Osteocyte (in vitro differentiated cells): ENCODE measurements at regions not wholly inside any gene's neighbourhood (a gene's known extent, or its start where the extent isn't known, plus 50 kb on each side); places are given as distances from the start of the nearest gene placed in this dataset.

Experiments
- DNase-seq: peaks from one replicate; pipeline ENCODE4 v3.0.0; 2021; ENCODE audit warnings: mixed read lengths; ENCODE audit not compliant: unreplicated experiment; ENCODE audit errors: extremely low spot score
- H3K27ac Mint-ChIP-seq: one replicate; pipeline ENCODE4 v1.8.0; 2021; ENCODE audit warnings: mild to moderate bottlenecking, mixed read lengths; ENCODE audit not compliant: unreplicated experiment
- H3K27me3 Mint-ChIP-seq: one replicate; pipeline ENCODE4 v1.8.0; 2021; ENCODE audit warnings: mixed read lengths; ENCODE audit not compliant: unreplicated experiment
- H3K36me3 Mint-ChIP-seq: one replicate; pipeline ENCODE4 v1.8.0; 2021; ENCODE audit warnings: mixed read lengths; ENCODE audit not compliant: unreplicated experiment
- H3K4me1 Mint-ChIP-seq: one replicate; pipeline ENCODE4 v1.8.0; 2021; ENCODE audit warnings: mixed read lengths; ENCODE audit not compliant: unreplicated experiment
- H3K4me3 Mint-ChIP-seq: one replicate; pipeline ENCODE4 v1.8.0; 2021; ENCODE audit warnings: mild to moderate bottlenecking, moderate library complexity, mixed read lengths; ENCODE audit not compliant: unreplicated experiment
- H3K9me3 Mint-ChIP-seq: one replicate; pipeline ENCODE4 v1.8.0; 2021; ENCODE audit warnings: mixed read lengths; ENCODE audit not compliant: unreplicated experiment
- TF ChIP-seq, protein P1 (sequence below): fragments of 200-600 bp; sonication (generic); IDR thresholded peaks from 2 replicates; pipeline ENCODE4 v1.5.0; 2021; ENCODE audit warnings: antibody characterized with exemption, mild to moderate bottlenecking, moderate library complexity

DNA sequence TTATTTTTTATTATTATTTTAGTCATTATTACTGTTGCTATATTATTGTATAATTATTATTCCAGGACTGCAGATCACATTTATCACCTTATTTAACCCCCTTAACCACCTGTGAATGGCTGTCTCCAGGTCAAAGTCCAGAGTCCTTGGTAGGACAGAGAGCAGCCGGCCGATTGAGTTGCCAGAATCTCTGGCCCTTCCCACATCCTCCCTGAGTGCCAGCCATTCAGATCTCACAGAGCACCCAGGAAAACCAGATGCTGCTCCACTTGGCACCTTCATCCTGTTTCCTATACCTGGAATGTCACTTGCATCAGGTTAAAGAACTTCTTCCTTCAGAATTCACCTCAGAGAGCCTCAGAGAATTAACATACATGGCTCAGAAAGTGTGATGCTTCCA lies 101.1 kb downstream of the ELAPOR2 start:
- DNase-seq = no peak
- TF ChIP-seq, protein P1, sequence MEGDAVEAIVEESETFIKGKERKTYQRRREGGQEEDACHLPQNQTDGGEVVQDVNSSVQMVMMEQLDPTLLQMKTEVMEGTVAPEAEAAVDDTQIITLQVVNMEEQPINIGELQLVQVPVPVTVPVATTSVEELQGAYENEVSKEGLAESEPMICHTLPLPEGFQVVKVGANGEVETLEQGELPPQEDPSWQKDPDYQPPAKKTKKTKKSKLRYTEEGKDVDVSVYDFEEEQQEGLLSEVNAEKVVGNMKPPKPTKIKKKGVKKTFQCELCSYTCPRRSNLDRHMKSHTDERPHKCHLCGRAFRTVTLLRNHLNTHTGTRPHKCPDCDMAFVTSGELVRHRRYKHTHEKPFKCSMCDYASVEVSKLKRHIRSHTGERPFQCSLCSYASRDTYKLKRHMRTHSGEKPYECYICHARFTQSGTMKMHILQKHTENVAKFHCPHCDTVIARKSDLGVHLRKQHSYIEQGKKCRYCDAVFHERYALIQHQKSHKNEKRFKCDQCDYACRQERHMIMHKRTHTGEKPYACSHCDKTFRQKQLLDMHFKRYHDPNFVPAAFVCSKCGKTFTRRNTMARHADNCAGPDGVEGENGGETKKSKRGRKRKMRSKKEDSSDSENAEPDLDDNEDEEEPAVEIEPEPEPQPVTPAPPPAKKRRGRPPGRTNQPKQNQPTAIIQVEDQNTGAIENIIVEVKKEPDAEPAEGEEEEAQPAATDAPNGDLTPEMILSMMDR = no peak
- H3K27me3 Mint-ChIP-seq = no peaks in the 10 kb centered on the region
- peaks cover 4% of the 10 kb centered on the region for H3K36me3 Mint-ChIP-seq
- peaks cover 13% of the 10 kb centered on the region for H3K4me1 Mint-ChIP-seq
- H3K9me3 Mint-ChIP-seq = peaks cover 10% of the 10 kb centered on the region
- H3K27ac Mint-ChIP-seq = no peak overlapping the region
- H3K4me3 Mint-ChIP-seq = no peak overlapping the region

DNA sequence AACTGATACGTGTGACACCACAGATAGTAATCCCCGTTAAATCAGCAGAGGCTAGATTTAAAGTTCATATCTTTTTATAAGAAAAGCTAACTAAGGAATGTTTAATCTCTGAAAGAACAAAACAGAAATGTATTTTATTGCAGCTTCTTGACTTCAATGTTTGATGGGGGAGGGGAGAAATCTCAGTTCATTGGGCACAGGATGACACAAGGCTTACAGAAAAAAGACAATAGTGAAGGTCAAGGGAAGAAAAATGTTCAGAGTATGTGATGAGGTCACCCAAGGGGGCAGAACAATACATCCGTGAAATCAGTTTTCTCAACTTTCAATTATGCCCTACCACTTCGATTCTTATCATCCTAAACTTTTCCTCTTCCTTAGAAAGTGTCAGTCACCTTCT lies 102.9 kb downstream of the ELAPOR2 start:
- Mint-ChIP-seq H3K9me3 (peaks cover 10% of the 10 kb centered on the region), H3K27ac (no peak overlapping the region), H3K4me3 (no peak overlapping the region), H3K36me3 (peaks cover 4% of the 10 kb centered on the region), H3K4me1 (peaks cover 11% of the 10 kb centered on the region), H3K27me3 (no peaks in the 10 kb centered on the region)
- TF ChIP-seq, protein P1 = no peak
- no peak for DNase-seq

DNA sequence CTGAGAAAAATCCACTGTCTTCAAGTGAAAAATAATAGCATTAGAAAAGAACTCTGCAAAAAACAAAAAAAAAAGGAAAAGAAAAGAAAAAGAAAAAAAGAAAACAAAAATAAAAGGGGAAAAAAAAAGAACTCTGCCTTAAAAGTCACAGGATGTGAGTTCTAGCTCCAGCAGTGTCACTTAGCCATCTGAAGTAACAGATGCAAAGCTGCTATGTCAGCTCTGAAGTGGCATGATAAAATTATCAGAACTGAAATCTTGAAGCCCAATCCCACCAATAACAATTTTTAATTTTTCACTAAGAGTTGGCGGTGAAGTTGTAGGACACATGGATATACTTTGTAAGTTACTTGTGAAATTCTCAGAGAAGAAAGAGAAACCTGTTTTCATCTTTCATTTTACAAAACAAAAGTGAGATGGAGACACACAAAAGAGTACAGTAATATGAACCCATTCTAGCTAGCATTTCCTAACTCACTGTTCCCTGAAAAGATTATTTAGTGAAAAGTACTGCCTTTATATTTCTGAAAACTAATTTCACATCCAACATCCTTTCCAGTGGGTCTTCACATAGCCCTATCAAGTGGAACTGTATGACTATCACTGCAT lies 103.5 kb downstream of the ELAPOR2 start:
- TF ChIP-seq, protein P1 = no peak
- Mint-ChIP-seq H3K27ac (no peak overlapping the region), H3K9me3 (peaks cover 10% of the 10 kb centered on the region), H3K4me3 (no peak overlapping the region), H3K4me1 (peaks cover 9% of the 10 kb centered on the region), H3K36me3 (peaks cover 4% of the 10 kb centered on the region), H3K27me3 (no peaks in the 10 kb centered on the region)
- DNase-seq = no peak

DNA sequence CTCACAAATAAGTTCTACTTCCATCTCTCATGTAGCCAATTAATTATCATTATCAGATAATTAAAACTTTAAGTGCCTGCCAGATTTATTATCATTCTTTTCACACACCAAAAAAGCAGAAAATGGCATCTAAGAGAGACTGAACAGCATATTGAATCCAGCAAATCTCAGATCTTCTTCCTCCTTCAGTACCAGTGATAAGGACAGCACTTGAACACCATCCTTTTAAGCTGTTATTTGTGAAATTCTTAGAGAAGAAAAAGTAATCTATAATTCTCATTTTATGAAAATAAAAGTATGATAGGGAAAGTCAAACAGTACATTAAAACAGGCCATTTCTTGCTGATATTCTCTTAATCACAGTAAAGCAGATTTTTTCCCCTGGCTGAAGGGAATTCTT lies 104.5 kb downstream of the ELAPOR2 start:
- Mint-ChIP-seq H3K4me3 (no peak overlapping the region), H3K36me3 (peaks cover 4% of the 10 kb centered on the region), H3K9me3 (peaks cover 10% of the 10 kb centered on the region), H3K27me3 (no peaks in the 10 kb centered on the region), H3K27ac (no peak overlapping the region), H3K4me1 (peaks cover 9% of the 10 kb centered on the region)
- no peak for DNase-seq
- TF ChIP-seq, protein P1 = no peak

DNA sequence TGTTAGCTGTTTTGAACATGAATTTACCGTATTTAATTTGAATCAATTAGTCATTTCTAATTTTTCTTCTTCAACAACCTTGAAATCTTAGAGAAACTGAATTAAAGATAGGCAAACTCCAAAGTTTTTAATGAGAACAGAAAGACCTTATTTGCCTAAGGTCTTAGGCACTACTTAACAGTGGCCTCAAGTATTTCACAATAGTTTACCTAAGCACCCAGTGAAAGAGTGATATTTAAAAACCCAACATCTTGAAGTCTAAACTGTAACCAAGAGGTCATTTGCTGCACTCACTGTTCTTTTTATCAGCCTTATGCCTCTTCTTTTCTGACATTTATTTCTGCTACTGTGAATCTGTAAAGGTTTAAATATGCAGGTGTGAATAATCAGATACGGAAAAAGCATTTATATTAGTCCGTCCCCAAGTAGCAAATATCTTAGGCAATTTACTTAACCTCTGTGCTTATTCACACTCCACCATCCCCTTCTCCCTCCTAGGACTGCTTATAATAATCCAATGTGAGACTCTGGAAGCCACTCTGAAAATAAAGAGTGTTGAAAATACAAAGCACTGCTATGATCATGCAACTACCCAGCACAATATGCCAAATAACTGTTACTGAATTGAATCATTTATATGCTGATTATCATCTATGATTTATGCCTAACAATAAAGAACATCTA lies 105.7 kb downstream of the ELAPOR2 start:
- Mint-ChIP-seq H3K9me3 (peaks cover under 1% of the 10 kb centered on the region), H3K4me1 (peaks cover 12% of the 10 kb centered on the region), H3K4me3 (no peak overlapping the region), H3K27ac (no peak overlapping the region), H3K36me3 (no peaks in the 10 kb centered on the region), H3K27me3 (no peaks in the 10 kb centered on the region)
- no peak for DNase-seq
- TF ChIP-seq, protein P1 = no peak
